Endodermal cell (in vitro differentiated cells): ENCODE measurements at regions not wholly inside any gene's neighbourhood (a gene's known extent, or its start where the extent isn't known, plus 50 kb on each side); places are given as distances from the start of the nearest gene placed in this dataset.

Source experiments
- DNase-seq: peaks from one replicate; pipeline ENCODE4 v3.0.0-alpha.2; 2017
- H3K27ac ChIP-seq: 2 replicates; pipeline ENCODE4 v1.5.1; 2013; ENCODE audit warnings: mild to moderate bottlenecking, low read depth, low read length, moderate library complexity
- H3K27me3 ChIP-seq: 2 replicates; pipeline ENCODE4 v1.6.1; 2013; ENCODE audit warnings: mild to moderate bottlenecking, low read length, moderate library complexity; ENCODE audit not compliant: insufficient read depth, control insufficient read depth, poor library complexity, severe bottlenecking
- H3K36me3 ChIP-seq: 2 replicates; pipeline ENCODE4 v1.7.0; 2013; ENCODE audit warnings: mild to moderate bottlenecking, low read length, moderate library complexity; ENCODE audit not compliant: control insufficient read depth, insufficient read depth
- H3K4me1 ChIP-seq: one replicate; pipeline ENCODE4 v1.7.0; 2013; ENCODE audit warnings: low read length; ENCODE audit not compliant: control insufficient read depth, insufficient read depth
- H3K4me3 ChIP-seq: 2 replicates; pipeline ENCODE4 v1.5.1; 2013; ENCODE audit warnings: mild to moderate bottlenecking, low read length, moderate library complexity
- H3K9ac ChIP-seq: 2 replicates; pipeline ENCODE4 v1.6.1; 2013; ENCODE audit warnings: mild to moderate bottlenecking, low read length, moderate library complexity; ENCODE audit not compliant: poor library complexity, severe bottlenecking; ENCODE audit errors: extremely low read depth
- H3K9me3 ChIP-seq: 2 replicates; pipeline ENCODE4 v1.6.1; 2013; ENCODE audit warnings: mild to moderate bottlenecking, low read length, moderate library complexity; ENCODE audit not compliant: control insufficient read depth
- H3K27ac Mint-ChIP-seq: 2 replicates; pipeline ENCODE4 v1.8.0; 2020; ENCODE audit warnings: mixed read lengths
- H3K27me3 Mint-ChIP-seq: 2 replicates; pipeline ENCODE4 v1.8.0; 2021; ENCODE audit warnings: mild to moderate bottlenecking, mixed read lengths; ENCODE audit not compliant: insufficient read depth
- H3K36me3 Mint-ChIP-seq: 2 replicates; pipeline ENCODE4 v1.8.0; 2020; ENCODE audit warnings: low read depth, mixed read lengths
- H3K4me1 Mint-ChIP-seq: 2 replicates; pipeline ENCODE4 v1.8.0; 2020; ENCODE audit warnings: mixed read lengths
- H3K4me3 Mint-ChIP-seq: 2 replicates; pipeline ENCODE4 v1.8.0; 2020; ENCODE audit warnings: mild to moderate bottlenecking, moderate library complexity, mixed read lengths
- H3K9me3 Mint-ChIP-seq: 2 replicates; pipeline ENCODE4 v1.8.0; 2020; ENCODE audit warnings: mild to moderate bottlenecking, mixed read lengths
- WGBS, 2 experiments: methylation state at CpG; one replicate each; pipeline versions ENCODE4 v1.1.5 to v1.1.7; 2013; ENCODE audit warnings: missing lambda C conversion rate in 2 of 2, mixed read lengths in 1 of 2; ENCODE audit not compliant: insufficient coverage in 1 of 2, insufficient read length in 1 of 2; 5-methylcytosine and 5-hydroxymethylcytosine counted together
- TF ChIP-seq, protein P1 (sequence below): fragments of 200-600 bp; sonication (generic); conservative IDR thresholded peaks from 2 replicates; pipeline ENCODE4 v1.5.0; 2021; ENCODE audit warnings: antibody characterized with exemption, mild to moderate bottlenecking

DNA sequence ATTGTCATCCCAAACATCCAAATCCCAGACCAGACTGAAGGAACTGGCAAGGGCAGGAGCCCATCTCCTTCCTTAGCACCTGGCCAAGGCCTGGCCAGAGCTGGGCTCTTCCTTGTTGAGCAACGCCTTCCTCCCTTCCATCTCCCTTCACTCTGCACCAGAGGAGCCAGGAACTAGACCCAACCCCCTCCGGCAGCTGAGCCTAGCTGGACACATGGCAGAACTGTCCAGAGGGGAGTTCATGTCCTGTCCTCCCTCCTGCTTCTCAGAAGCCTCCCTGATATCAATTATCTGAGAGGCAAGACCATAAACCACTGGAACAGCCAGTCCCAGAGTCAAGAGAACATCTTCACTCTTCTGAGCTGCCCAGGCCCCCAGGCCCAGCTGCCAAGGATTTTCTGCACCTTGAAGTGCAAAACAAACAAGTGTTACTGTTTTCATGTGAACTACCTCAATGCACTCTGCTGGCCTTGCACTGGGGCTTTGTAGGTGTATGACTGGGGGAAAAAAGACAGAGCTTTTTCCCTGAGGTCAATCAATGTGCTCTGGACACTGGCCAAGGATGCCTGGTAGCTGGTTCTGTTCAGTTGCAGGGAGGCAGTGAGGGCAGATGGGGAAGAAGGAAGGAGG, 104.5 kb upstream of the KCNK12 start:
- H3K4me1 Mint-ChIP-seq: peaks cover 23% of the 10 kb centered on the region
- H3K36me3 ChIP-seq: no peaks in the 10 kb centered on the region
- H3K9ac ChIP-seq: no peak overlapping the region
- TF ChIP-seq, protein P1, sequence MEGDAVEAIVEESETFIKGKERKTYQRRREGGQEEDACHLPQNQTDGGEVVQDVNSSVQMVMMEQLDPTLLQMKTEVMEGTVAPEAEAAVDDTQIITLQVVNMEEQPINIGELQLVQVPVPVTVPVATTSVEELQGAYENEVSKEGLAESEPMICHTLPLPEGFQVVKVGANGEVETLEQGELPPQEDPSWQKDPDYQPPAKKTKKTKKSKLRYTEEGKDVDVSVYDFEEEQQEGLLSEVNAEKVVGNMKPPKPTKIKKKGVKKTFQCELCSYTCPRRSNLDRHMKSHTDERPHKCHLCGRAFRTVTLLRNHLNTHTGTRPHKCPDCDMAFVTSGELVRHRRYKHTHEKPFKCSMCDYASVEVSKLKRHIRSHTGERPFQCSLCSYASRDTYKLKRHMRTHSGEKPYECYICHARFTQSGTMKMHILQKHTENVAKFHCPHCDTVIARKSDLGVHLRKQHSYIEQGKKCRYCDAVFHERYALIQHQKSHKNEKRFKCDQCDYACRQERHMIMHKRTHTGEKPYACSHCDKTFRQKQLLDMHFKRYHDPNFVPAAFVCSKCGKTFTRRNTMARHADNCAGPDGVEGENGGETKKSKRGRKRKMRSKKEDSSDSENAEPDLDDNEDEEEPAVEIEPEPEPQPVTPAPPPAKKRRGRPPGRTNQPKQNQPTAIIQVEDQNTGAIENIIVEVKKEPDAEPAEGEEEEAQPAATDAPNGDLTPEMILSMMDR: no peak
- peak; percentile 35 for DNase-seq
- no peak overlapping the region for H3K4me3 ChIP-seq
- H3K27me3 ChIP-seq: no peaks in the 10 kb centered on the region
- no peak overlapping the region for H3K4me3 Mint-ChIP-seq
- H3K27me3 Mint-ChIP-seq: no peaks in the 10 kb centered on the region
- WGBS, 2 experiments: 93 to 94% methylated on average over 2 of the region's 2 CpGs
- H3K9me3 ChIP-seq: peaks cover 4% of the 10 kb centered on the region
- no peaks in the 10 kb centered on the region for H3K4me1 ChIP-seq
- no peak overlapping the region for H3K27ac ChIP-seq
- no peak overlapping the region for H3K27ac Mint-ChIP-seq
- no peaks in the 10 kb centered on the region for H3K36me3 Mint-ChIP-seq
- H3K9me3 Mint-ChIP-seq: peaks cover 6% of the 10 kb centered on the region

DNA sequence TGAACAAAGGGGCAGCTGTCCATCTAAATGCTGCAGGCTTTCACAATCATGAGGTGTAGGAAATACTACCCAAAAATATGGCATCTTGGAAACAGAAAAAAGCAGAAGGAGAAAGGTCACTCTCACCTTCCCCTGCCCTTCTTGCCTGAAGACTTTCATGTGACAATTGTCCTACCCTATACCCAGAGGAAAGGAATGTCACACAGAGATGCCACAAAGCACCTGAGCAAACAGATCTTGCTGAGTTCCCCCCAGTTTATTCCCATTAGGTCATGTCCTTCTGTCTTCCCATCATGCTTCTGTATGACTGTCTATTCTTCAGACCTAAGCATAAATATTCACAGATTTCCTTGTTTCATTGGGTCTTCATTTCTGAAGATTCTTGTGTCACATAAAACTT, 95.5 kb upstream of the KCNK12 start:
- Mint-ChIP-seq H3K27ac (peak overlapping the region; percentile 75), H3K4me1 (peaks cover 38% of the 10 kb centered on the region), H3K36me3 (no peaks in the 10 kb centered on the region), H3K9me3 (no peaks in the 10 kb centered on the region), H3K4me3 (no peak overlapping the region), H3K27me3 (no peaks in the 10 kb centered on the region)
- Histone ChIP-seq H3K9me3 (no peaks in the 10 kb centered on the region), H3K9ac (peak overlapping the region; percentile 42), H3K4me1 (peaks cover 6% of the 10 kb centered on the region), H3K36me3 (no peaks in the 10 kb centered on the region), H3K27me3 (no peaks in the 10 kb centered on the region), H3K27ac (peak overlapping the region; percentile 14), H3K4me3 (no peak overlapping the region)
- peak; percentile 64 for DNase-seq
- TF ChIP-seq, protein P1: no peak

DNA sequence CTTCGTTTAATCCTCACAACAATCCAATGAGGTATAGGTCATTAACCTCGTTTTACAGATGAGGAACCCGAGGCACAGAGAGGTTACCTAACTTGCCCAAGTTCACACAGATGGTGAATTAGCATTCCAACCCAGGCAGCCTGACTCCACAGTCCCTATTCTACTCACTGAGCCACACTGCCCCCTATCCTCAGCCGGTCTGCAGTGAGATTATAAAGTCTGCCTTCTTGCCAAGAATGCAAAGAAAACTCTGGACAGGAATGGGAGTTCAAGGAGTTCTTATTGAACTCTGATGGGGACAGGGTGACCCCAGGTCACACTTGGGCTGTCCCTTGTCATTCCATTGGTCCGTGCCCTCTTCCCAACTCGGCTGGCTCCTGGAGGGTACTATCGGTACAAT, 94.0 kb upstream of the KCNK12 start:
- H3K9me3 ChIP-seq: no peaks in the 10 kb centered on the region
- H3K27ac ChIP-seq: no peak overlapping the region
- no peaks in the 10 kb centered on the region for H3K27me3 ChIP-seq
- H3K4me3 ChIP-seq: no peak overlapping the region
- Mint-ChIP-seq H3K36me3 (no peaks in the 10 kb centered on the region), H3K4me1 (peaks cover 43% of the 10 kb centered on the region), H3K27me3 (no peaks in the 10 kb centered on the region), H3K4me3 (no peak overlapping the region), H3K9me3 (no peaks in the 10 kb centered on the region), H3K27ac (no peak overlapping the region)
- H3K9ac ChIP-seq: no peak overlapping the region
- peak; percentile 75 for DNase-seq
- H3K36me3 ChIP-seq: no peaks in the 10 kb centered on the region
- H3K4me1 ChIP-seq: peaks cover 6% of the 10 kb centered on the region
- WGBS, 2 experiments: 52 to 72% methylated on average over 4 to 7 of the region's 7 CpGs
- TF ChIP-seq, protein P1: peak; percentile 50
